HG03432 (cell line): ENCODE measurements at regions not wholly inside any gene's neighbourhood (a gene's known extent, or its start where the extent isn't known, plus 50 kb on each side); places are given as distances from the start of the nearest gene placed in this dataset.

ENCODE experiments used
- ATAC-seq: cut with Tn5 transposase; IDR thresholded peaks from one replicate; pipeline ENCODE4 v1.9.1; 2021; ENCODE audit warnings: mild to moderate bottlenecking, moderate library complexity; ENCODE audit not compliant: unreplicated experiment

DNA sequence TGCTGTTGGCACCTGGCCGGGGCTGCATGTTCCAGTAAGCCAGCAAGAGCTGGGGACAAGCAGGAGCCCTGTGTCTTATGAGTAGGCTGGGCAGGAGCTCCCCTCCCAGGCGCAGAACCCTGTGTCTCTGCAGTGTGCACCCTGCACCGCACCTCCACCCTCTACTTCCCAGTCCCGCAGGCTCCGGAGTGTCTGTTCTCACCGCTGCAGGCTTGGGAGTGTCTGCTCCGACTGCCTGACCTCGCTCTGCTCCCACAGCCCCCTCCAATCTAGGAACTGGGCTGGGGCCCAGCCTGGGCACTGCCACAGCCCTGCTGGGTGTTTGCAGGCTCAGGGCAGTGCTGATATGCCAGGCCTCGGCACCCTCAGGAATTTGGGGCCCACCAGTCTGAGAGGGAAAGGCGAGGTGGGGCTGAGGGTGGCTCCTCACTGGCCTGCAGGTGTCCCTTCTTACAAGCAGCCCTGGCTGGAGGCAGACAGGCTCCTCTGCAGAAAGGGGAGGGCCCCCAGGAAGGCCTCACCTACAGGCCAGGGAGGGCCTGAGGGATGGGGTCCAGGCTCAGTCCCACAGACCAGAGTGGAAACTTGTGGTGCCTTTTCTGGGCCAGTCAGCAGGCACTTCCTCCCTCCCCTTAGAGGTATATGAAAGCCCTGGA lies 871.6 kb upstream of the GJE1 start:
- ATAC-seq = no peak

DNA sequence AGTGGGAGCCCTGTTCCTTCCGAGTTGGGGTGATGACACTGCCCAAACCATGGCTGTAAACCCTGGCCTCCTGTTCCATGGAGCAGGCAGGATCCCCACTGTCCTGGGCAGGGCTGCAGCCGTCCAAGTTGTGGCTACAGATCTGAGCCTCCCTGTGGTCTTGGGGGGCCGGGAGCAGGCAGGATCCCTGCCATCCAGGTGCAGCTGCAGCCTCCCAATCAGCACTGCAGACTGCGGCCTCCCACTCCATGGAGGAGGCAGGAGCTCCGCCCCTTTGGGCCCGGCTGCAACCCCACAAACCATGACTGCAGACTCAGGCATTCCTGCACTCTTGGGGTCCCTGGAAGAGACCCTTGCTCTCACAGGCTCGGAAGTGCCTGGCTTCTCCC lies 872.1 kb upstream of the GJE1 start:
- no peak for ATAC-seq

DNA sequence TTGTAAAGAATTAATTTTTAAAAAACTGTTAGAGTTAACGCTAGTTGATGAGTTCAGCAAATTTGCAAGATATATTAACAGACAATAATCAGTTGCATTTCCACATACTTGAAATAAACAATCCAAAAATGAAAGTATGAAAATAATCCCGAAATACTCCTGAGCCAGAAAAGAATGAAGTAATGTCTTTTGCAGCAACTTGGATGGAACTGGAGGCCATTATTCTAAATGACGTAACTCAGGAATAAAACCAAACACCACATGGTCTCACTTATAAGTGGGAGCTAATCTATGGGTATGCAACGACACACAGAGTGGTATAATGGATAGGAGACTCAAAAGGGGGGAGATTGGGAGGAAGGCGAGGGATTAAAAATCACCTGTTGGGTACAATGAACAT lies 872.9 kb upstream of the GJE1 start:
- no peak for ATAC-seq

DNA sequence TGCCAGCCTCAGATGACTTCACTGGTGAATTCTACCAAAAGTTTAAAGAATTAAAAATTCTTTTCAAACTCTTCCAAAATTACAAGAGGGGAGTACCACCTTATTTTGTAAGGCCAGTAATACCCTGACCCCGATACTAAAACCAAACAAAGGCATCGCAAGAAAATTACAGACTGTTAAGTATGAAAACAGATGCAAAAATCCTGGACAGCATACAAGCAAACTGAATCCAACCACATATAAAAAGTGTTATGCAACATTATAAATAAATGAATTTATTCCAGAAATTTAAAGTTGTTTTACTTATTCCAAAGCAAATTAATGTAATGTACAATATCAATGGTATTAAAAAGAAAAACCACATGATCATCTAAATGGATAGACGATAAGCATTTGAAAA lies 873.6 kb upstream of the GJE1 start:
- ATAC-seq = no peak

DNA sequence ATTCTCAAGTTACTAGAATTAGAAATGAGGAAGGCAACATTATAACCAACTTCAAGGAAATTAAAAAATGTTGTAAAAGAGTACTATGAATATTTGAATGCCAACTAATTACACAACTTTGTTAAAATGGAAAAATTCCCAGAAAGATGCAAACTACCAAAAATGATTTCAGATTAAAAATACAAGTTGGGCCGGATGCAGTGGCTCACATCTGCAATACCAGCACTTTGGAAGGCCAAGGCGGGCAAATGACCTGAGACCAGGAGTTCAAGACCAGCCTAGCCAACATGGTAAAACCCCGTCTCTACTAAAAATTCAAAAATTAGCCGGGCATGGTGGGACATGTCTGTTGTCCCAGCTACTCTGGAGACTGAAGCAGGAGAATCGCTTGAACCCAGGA lies 874.2 kb upstream of the GJE1 start:
- ATAC-seq = no peak

DNA sequence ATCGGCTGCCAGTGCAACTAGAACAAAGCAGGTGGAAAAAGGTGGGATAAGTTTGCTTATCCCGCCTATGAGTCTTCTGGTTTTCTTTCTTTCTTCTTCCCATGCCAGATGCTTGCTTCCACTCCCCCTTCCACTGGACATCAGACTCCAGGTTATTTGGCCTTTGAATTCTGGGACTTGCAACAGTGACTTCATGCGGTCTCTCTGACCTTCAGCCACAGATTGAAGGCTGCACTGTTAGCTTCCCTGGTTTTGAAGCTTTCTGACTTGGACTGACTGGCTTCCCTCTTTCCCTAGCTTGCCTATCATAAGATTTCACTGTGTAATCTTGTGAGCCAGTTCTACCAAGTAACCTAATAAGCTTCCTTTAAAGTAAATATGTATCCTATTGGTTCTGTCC lies 878.4 kb upstream of the GJE1 start:
- no peak for ATAC-seq

DNA sequence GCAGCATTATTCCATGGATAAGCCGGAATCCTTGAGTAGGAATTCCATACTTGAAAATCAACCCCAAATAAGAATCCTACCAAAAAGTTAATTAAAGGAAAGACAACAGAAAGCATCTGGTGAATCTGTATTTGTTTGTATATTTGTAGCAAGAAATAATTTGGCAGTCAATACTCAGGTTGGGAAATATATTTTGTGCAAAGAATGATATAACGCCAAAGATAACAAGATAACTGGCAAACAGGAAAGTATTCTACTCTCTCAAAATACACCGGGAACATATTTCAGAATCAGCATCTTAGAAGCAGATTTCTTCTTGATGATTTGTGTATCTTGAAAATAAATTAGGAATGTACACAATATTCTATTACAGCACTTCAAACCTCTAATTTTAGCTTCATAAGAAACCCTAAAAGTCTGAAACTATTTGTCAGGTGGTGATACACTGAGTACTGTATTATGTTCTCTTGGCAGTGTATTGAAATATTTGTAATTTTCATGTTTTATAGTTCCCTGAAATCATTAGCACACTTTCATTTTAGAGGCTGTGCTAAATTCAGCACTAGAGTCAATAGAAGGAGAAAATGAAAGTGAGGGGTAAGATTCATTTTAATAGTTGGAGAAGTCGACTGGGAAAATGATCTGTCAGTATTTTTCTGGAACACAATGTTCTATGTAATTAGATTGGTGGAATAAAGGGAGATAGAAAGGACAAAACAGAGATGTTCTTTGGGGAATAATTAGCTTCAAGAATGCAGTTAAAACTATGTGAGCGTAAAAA lies 879.7 kb upstream of the GJE1 start:
- ATAC-seq = no peak

DNA sequence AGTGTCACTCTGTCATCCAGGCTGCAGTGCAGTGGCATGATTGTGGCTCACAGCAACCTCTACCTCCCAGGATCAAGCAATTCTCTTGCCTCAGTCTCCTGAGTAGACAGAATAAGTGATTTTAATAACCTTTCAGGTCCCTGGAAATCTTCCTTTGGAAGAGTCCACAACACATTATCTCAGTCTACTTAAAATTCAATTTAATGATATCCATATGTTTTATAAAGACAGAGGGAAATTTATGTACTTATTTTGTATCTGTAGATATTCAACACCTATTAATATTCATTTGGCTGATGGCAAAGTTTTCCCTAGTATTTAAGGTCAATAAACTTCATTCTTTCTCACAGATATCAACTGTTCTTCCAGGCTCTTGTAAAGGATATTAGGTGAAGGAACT lies 881.4 kb upstream of the GJE1 start:
- ATAC-seq = no peak

DNA sequence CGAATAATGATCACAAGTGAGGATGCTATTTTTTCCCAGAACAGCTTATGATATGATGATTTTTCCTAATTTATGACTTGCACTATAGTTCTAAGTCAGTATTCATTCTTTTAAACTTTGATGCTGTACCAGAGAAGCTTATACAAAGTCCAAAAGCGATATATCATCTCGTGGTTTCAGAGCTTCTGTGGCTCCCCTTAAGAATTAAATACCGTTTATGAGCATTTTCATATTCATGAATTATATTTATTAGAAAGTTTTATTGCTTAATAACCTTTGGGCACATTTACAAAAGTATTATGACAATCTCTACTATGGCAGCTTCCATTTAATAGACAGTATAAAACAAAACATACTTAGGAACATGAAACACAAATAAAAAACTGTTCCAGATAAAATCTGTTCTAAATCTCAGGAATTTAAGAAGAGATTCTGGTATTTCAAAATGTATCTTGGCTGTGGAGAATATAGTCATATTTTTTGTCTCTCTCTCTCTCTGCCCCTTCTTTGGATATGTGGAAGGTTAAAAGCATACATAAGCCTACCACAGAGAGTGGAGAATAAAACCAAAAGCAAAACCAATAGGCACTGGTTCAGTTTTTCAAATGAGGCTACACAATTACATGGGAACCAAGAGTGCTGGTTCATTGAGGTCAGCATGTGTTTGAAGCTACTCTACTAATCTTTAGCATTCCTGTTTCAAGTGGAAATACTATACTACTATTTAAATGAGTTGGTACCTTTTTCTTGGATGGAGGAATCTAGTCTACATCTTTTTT lies 884.5 kb upstream of the GJE1 start:
- peak; percentile 79 for ATAC-seq

DNA sequence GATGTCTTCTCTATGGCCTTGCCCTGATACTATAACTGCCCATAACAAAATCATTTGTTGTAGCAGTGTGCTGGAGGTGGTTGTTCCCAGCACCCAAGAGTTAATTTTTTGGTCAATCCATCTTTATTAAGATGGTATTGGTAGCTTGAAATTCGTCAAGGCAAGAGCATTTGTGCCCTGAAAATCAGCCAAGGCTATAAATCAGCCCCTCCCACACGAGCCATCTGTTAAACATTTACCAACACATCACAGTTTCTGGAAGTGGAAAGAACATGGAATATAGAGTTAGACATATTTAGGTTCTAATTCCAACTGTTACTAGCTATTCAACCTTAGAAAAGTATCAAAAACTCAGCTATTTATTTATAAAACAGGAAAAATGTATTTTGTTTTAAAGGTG lies 888.4 kb upstream of the GJE1 start:
- no peak for ATAC-seq

DNA sequence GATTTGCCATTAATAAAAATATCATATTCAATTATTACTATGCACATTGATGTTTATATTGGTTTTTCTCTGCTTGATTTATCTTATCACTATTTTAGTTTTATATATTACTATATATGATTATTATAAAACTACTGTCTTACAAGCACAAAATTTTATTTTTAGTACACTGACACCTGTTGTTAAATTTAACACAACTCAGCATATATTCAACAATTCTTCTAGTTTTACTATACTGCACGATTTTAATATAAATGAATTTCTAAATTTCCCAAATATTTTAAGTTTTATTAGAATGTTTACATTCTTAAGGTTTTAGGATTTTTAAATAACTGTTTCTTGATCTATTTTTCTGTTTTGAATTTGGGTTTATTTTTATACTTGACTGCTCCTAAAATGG lies 889.8 kb upstream of the GJE1 start:
- no peak for ATAC-seq

DNA sequence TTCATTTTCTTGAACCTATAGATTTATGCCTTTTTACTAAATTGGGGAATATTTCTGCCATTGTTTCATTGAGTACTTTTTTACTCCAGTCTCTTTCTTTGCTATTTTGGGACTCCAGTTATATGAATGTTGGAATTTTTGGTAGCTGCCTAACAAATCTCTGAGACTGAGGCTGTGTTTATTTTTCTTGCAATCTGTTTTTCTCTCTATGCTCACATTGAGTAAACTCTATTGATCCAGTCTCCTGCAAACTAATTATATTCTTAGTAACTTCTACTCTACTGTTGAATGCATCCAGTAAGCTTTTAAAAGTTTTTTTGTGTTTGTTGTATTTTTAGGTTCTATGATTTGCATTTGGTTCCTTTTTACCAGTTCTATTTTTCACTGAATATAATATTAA lies 903.4 kb upstream of the GJE1 start:
- ATAC-seq = no peak

DNA sequence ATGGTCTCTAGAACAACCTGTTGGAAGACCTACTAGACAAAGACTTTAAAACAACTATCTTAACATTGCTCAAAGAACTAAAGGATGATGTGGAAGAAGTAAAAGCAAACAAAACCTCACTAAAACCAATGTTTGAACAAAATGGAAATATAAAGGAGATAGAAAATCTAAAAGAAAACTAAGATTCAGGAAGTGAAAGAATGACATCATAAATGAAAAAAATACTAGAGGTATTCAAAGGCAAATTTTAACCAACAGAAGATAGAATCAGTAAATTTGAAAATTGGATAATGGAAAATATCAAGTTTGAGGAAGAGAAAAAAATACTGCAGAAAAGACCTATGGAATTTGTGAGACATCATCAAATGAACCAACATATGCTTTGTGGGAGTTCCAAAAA lies 914.1 kb upstream of the GJE1 start:
- ATAC-seq = no peak

DNA sequence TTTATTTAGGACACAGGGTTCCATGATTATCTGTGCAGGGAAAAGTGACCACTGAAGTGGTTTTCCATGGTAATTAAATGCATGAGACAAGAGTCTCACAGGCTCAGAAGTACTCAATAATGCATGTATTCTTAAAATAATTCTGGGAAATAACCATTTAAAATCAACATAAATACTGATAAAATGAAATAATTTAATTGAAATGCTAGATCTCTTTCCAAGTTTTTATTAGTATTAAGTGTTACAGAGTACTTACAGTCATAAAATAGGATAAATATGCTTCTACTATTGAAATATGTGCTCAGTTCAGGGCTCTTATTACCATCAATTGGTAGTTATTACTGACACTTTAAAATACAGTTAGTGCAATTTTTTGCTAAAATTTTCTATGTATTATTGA lies 916.0 kb upstream of the GJE1 start:
- ATAC-seq = no peak

DNA sequence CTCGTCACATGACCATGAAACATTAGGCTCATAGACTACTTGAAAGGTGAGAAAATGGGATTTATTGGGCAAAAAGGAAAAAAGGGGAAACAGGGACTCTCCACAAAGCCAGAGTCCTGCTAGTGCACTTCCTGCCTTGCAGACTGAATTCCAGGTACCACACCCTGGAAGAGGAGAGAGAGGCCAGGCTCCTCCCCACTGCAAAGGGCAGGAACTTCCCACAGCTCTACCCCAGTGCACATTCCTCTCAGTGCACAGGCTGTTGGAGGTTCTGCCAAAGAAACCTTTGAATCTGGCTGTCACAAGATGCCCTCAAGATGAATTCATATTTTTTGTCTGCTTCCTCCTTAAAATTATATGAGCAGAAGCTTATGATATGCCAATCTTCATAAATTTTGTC lies 920.4 kb upstream of the GJE1 start:
- no peak for ATAC-seq

DNA sequence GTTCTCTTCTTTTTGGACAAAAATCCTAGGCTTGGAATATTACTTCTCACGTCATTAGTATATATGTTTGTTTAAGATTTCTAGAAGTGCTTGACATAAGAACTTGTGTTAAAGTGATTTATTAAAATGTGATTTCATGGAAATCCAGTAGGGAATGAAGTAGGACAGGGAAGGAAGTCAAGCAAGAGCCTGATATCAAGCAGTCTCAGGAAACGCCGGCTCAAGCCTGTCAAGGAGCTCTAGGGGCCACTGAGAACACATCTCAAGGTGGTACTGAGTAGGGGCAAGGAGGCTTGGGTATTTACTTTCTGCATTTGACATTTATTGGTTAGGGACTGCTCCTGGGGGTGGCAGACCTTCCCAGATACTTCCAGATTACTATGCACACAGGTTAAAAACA lies 920.9 kb upstream of the GJE1 start:
- no peak for ATAC-seq

DNA sequence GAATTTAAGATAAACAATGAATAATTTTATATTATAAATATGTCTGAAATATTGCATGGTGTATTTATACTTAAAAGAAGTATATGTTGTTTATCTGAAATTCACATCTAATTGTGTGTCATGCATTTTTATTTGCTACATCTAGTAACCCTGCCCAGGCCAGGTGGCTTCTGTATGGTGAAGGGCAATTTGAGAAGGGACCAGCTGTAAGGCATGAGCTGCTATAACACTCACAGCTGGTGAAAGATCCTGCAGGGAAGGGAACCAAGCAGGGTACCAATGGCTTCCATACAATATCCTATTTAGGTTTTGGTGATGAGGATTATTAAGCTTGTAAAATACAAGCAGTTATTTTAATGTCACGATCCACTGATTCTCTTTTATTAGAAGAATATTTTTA lies 921.8 kb upstream of the GJE1 start:
- no peak for ATAC-seq

DNA sequence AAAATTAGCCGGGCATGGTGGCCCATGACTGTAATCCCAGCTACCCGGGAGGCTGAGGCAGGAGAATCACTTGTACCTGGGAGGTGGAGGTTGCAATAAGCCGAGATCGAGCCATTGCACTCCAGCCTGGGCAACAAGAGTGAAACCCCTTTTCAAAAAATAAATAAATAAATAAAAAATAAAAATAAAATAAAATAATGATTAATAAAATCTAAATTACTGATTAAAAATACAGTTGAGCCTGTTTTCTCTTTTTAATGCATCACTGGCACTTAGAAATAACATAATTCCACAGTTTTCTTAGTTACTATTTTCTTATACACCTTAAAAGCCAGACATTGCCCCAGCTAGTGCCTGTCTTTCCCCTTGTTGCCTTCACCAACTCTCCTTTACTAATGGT lies 922.8 kb upstream of the GJE1 start:
- ATAC-seq = no peak

DNA sequence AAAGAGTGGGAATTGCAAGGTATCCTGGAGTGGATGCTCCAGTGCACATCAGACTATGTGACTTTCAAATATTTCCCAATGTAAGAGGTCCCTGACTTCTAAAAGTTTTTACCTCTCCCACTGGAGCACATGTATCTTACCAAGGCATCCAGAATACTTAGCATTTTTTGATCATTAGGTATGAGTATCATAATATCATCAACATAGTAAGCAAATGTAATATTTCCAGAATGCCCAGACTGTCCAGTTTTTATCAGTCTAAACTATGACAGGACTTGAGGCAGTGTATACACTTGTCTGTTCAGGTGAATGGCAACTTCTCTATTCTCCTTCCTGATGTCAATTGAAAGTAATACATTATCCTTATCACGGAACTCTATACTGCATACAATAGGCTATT lies 924.6 kb upstream of the GJE1 start:
- no peak for ATAC-seq

DNA sequence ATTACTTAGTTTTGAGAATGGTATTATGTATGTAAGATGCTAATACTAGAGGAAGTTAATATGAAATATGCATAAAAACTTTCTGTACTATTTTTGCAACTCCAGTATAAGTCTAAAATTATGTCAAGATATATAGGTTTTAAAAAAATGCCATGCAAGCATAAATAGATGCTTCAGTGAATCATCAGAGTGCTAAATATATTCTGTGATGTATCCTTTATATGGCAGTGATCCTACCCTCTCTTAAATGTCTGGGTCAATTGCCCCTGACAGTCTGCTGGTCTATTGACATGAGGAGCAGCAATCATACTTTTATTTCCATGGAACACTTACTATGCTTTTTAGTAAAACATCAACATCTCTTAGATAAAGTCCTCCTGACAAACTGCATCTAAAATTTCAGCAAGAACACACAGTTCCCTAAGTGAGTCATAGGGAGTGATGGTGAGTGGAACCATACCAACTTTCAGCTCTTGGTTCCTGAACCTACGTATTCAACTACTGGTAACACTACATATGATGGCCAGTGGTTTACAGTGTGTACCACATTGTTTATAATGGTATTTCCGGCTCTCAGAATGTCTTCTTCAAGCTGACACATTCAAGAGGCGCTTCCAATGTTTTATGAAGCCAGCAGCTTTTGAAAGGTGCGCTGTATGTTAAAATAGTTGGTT lies 928.7 kb upstream of the GJE1 start:
- ATAC-seq = no peak

DNA sequence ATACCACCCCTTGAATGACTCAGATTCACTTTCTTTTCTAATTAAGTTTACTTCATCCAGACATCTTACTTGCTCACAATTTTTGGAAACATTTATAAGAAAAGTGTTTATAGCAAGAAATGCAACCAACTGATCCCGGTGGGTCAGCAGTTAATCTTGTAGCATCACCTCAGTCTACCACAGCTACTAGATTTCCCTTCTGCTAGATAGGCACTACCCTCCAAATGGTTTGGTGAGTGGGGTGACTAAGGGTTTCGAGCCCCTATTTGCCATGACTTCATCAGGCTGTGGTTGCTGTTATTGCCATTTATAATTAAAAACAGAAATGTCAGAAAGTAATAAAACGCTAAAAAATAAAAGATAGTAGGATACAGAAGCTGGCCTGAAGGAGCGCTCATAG lies 930.1 kb upstream of the GJE1 start:
- ATAC-seq = no peak

DNA sequence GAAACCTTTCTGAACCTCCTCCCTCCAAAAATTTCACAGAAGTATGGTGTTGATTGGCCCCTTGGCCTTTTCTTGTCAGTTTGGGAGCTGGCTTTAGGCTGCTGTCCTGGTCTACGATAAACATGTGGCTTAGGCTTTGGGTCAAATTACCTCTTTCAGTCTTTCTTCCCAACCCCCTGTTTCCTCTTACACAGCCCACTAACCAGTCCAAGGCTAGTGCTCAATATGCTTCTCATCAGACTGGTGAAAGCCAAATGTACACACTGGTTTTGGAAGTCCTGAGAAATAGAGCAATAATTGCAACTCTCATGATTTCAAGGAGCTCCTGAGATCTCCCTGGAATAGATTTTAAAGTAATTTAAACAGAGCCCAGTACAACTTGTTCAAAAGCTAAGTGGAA lies 933.7 kb upstream of the GJE1 start:
- no peak for ATAC-seq
